ENCODE measurements at regions not wholly inside any gene's neighbourhood (a gene's known extent, or its start where the extent isn't known, plus 50 kb on each side); places are given as distances from the start of the nearest gene placed in this dataset.

DNA sequence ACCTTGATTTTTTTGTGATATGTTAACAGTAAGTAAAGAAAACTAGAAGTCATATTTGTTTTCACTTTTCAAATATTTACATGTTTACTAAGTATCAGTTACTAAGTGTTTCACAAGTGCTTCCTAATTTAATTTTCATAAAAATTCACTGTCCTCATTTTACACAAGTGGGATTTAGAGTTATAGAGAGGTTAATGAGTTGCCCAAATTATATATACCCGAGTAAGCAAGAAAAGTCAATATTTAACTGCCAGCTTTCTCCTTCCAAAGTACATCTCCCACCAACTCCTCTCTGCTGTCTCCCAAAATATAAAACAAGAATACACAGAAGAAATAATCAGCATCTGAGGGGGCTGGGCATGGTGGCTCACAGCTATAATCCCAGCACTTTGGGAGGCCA is 896.7 kb upstream of the ANO3 start:
- no peak for DNase-seq
- Mint-ChIP-seq H3K36me3 (ENCODE audit: low read depth) (no peaks in the 10 kb centered on the region), H3K27me3 (ENCODE audit: low read depth, poor library complexity) (no peaks in the 10 kb centered on the region), H3K27ac (no peak overlapping the region), H3K4me3 (no peak overlapping the region), H3K9me3 (no peaks in the 10 kb centered on the region), H3K4me1 (no peaks in the 10 kb centered on the region)
- TF ChIP-seq, protein P1, sequence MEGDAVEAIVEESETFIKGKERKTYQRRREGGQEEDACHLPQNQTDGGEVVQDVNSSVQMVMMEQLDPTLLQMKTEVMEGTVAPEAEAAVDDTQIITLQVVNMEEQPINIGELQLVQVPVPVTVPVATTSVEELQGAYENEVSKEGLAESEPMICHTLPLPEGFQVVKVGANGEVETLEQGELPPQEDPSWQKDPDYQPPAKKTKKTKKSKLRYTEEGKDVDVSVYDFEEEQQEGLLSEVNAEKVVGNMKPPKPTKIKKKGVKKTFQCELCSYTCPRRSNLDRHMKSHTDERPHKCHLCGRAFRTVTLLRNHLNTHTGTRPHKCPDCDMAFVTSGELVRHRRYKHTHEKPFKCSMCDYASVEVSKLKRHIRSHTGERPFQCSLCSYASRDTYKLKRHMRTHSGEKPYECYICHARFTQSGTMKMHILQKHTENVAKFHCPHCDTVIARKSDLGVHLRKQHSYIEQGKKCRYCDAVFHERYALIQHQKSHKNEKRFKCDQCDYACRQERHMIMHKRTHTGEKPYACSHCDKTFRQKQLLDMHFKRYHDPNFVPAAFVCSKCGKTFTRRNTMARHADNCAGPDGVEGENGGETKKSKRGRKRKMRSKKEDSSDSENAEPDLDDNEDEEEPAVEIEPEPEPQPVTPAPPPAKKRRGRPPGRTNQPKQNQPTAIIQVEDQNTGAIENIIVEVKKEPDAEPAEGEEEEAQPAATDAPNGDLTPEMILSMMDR (IDR thresholded peaks at IDR 0.05): no peak

DNA sequence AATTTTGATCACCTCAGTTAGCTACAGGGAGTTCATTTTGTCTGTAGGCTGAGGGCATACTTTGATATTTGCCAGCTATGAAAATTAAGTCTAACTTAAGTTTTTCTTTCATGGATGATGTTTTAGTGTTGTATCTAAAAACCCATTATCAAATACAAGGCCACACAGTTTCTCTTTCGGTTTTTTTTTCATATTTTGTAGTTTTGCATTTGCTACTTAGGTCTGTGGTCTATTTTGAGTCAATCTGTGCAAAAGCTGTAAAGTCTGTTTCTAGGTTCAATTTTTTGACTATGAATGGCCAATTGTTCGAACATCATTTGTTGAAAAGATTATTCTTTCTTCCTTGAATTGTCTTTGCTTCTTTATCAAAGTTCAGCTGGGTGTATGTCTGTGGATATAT is 895.6 kb upstream of the ANO3 start:
- Mint-ChIP-seq H3K27ac (no peak overlapping the region), H3K4me1 (no peaks in the 10 kb centered on the region), H3K9me3 (no peaks in the 10 kb centered on the region), H3K36me3 (ENCODE audit: low read depth) (no peaks in the 10 kb centered on the region), H3K27me3 (ENCODE audit: low read depth, poor library complexity) (no peaks in the 10 kb centered on the region), H3K4me3 (no peak overlapping the region)
- DNase-seq: no peak
- TF ChIP-seq, protein P1 (IDR thresholded peaks at IDR 0.05): no peak

DNA sequence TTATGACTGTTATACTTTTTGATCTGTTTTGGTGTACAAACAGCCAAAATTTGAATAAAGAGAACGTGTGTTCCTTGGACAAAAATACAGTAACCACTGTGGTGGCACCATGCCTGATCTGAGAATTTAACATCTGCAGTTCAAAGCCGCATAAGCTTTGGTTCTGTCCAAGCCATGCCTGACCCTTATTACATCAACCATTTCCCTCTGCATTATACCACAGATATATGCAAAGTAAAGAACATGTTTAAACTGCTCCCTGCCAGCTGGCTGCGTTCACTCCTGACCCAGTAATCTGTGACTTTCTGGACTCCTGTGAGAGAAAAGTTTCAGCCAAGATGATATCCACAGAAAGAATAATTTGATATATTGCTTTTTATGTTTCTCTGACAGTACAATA is 890.5 kb upstream of the ANO3 start:
- DNase-seq: no peak
- Mint-ChIP-seq H3K27ac (no peak overlapping the region), H3K9me3 (no peaks in the 10 kb centered on the region), H3K36me3 (ENCODE audit: low read depth) (no peaks in the 10 kb centered on the region), H3K4me1 (no peaks in the 10 kb centered on the region), H3K27me3 (ENCODE audit: low read depth, poor library complexity) (no peaks in the 10 kb centered on the region), H3K4me3 (no peak overlapping the region)
- TF ChIP-seq, protein P1 (IDR thresholded peaks at IDR 0.05): no peak

DNA sequence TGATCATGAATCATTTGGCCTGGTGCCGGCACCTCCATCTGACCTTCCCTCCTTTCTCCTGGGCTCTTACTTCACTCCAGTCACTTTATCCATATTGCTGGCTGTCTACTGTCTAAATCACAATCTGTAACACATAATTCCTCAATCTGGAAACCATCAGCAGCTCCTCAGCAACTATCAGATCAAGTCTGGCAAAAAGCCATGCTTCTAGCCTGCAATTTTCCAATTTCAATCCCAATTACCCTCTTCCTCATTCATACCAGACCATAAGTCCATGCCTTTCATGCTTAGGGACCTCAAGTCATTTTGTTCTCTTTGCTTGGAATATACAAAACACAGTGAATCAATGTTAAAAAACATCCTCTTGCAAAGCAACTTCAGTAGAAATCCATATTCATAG is 882.8 kb upstream of the ANO3 start:
- Mint-ChIP-seq H3K4me3 (no peak overlapping the region), H3K9me3 (no peaks in the 10 kb centered on the region), H3K4me1 (no peaks in the 10 kb centered on the region), H3K27me3 (ENCODE audit: low read depth, poor library complexity) (no peaks in the 10 kb centered on the region), H3K27ac (no peak overlapping the region), H3K36me3 (ENCODE audit: low read depth) (no peaks in the 10 kb centered on the region)
- DNase-seq: no peak
- TF ChIP-seq, protein P1 (IDR thresholded peaks at IDR 0.05): no peak

DNA sequence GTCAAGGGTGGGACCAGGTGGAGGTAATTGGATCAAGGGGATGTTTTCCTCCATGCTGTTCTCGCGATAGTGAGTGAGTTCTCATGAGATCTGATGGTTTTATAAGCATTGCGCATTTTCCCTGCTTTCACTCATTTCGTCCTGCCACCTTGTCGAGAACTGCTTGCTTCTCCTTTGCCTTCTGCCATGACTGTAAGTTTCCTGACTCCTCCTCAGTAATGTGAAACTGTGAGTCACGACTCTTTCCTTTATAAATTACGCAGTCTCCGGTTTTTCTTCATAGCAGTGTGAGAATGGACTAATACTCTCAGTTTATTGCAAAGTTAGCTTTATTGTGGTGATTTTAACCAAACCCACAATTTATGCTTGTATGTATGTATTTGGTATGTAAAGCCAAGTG is 878.5 kb upstream of the ANO3 start:
- no peak overlapping the region for H3K4me3 Mint-ChIP-seq
- H3K36me3 Mint-ChIP-seq (ENCODE audit: low read depth): no peaks in the 10 kb centered on the region
- H3K27me3 Mint-ChIP-seq (ENCODE audit: low read depth, poor library complexity): no peaks in the 10 kb centered on the region
- H3K9me3 Mint-ChIP-seq: no peaks in the 10 kb centered on the region
- no peak overlapping the region for H3K27ac Mint-ChIP-seq
- no peak for DNase-seq
- no peaks in the 10 kb centered on the region for H3K4me1 Mint-ChIP-seq
- TF ChIP-seq, protein P1 (IDR thresholded peaks at IDR 0.05): no peak

DNA sequence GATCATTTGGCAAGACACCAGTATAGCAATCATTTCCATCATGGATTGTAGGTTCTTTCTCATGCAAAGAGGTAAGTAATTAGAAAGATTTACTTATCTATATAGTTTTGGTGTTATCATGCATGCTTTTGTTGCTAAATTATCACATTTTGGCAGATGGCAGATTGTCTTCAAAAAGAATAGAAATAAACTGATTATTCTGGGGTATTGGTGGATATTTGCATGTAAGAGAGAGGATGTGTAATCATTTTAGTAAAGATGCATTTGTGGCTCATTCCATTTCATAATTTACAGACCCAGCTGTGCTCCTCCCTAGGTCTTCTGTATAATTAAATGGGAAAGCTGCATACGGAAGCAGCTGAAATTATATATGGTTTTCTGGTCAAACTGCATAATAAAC is 875.7 kb upstream of the ANO3 start:
- no peaks in the 10 kb centered on the region for H3K36me3 Mint-ChIP-seq (ENCODE audit: low read depth)
- DNase-seq: no peak
- H3K27ac Mint-ChIP-seq: no peak overlapping the region
- TF ChIP-seq, protein P1 (IDR thresholded peaks at IDR 0.05): no peak
- no peaks in the 10 kb centered on the region for H3K27me3 Mint-ChIP-seq (ENCODE audit: low read depth, poor library complexity)
- H3K4me1 Mint-ChIP-seq: no peaks in the 10 kb centered on the region
- H3K9me3 Mint-ChIP-seq: no peaks in the 10 kb centered on the region
- H3K4me3 Mint-ChIP-seq: no peak overlapping the region

Data from nephron progenitor cell (in vitro differentiated cells).